Osteocyte (in vitro differentiated cells): ENCODE measurements at regions not wholly inside any gene's neighbourhood (a gene's known extent, or its start where the extent isn't known, plus 50 kb on each side); places are given as distances from the start of the nearest gene placed in this dataset.
"Not testable (repeated sequence)": the region's sequence is repeated elsewhere in the genome, so short reads cannot be mapped to it uniquely, and the experiment has no call there.

Source experiments
- DNase-seq: peaks from one replicate; pipeline ENCODE4 v3.0.0; 2021; ENCODE audit warnings: mixed read lengths; ENCODE audit not compliant: unreplicated experiment; ENCODE audit errors: extremely low spot score
- H3K27ac Mint-ChIP-seq: one replicate; pipeline ENCODE4 v1.8.0; 2021; ENCODE audit warnings: mild to moderate bottlenecking, mixed read lengths; ENCODE audit not compliant: unreplicated experiment
- H3K27me3 Mint-ChIP-seq: one replicate; pipeline ENCODE4 v1.8.0; 2021; ENCODE audit warnings: mixed read lengths; ENCODE audit not compliant: unreplicated experiment
- H3K36me3 Mint-ChIP-seq: one replicate; pipeline ENCODE4 v1.8.0; 2021; ENCODE audit warnings: mixed read lengths; ENCODE audit not compliant: unreplicated experiment
- H3K4me1 Mint-ChIP-seq: one replicate; pipeline ENCODE4 v1.8.0; 2021; ENCODE audit warnings: mixed read lengths; ENCODE audit not compliant: unreplicated experiment
- H3K4me3 Mint-ChIP-seq: one replicate; pipeline ENCODE4 v1.8.0; 2021; ENCODE audit warnings: mild to moderate bottlenecking, moderate library complexity, mixed read lengths; ENCODE audit not compliant: unreplicated experiment
- H3K9me3 Mint-ChIP-seq: one replicate; pipeline ENCODE4 v1.8.0; 2021; ENCODE audit warnings: mixed read lengths; ENCODE audit not compliant: unreplicated experiment
- TF ChIP-seq, protein P1 (sequence below): fragments of 200-600 bp; sonication (generic); IDR thresholded peaks from 2 replicates; pipeline ENCODE4 v1.5.0; 2021; ENCODE audit warnings: antibody characterized with exemption, mild to moderate bottlenecking, moderate library complexity

DNA sequence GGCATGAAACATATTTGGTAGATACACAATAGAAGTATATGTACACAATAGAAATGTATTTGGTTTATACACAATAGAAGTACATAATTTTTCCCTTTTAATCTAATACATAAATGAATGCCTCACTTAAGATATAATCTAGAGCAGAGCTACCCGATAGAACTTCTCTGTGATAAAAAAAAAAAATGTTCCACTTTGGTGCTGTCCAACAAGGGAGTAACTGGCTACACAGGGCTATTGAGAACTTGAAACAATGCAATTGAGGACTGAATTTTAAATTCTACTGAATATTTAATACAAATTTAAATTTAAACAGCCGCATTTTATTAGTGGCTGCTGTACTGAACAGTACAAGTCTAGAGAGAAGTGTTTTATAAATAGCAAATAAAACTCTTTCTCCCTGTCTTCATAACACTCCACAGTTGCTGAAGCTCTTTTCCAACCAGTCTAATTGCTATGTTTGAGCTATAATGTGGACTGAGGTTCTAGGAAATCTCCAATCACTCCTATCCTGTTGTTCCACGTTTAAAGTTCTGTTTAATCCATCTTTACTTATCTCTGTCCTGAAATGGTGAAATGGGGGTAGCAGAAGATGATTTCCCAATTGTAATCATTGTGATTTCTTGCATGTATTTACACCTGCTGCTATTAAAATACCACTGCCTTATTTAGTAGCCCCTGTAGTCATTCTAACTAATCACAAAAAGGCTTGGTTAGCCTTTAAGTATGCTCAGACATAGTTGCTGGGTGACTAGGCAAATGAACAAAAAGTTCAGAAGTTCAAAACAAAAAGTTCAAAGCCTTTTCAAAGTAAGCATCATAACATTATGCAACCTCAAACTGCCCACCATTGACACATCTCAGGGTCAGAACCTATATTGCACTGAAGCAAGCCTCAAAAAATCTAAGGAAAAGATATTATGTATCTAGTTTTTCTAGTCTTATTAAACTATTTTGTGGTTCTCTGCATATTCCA, 192.3 kb upstream of the C1orf87 start:
- Mint-ChIP-seq H3K4me1 (peaks cover 9% of the 10 kb centered on the region), H3K27ac (no peak overlapping the region), H3K27me3 (no peaks in the 10 kb centered on the region), H3K9me3 (peaks cover 16% of the 10 kb centered on the region), H3K36me3 (peaks cover 5% of the 10 kb centered on the region), H3K4me3 (no peak overlapping the region)
- DNase-seq = no peak
- TF ChIP-seq, protein P1, sequence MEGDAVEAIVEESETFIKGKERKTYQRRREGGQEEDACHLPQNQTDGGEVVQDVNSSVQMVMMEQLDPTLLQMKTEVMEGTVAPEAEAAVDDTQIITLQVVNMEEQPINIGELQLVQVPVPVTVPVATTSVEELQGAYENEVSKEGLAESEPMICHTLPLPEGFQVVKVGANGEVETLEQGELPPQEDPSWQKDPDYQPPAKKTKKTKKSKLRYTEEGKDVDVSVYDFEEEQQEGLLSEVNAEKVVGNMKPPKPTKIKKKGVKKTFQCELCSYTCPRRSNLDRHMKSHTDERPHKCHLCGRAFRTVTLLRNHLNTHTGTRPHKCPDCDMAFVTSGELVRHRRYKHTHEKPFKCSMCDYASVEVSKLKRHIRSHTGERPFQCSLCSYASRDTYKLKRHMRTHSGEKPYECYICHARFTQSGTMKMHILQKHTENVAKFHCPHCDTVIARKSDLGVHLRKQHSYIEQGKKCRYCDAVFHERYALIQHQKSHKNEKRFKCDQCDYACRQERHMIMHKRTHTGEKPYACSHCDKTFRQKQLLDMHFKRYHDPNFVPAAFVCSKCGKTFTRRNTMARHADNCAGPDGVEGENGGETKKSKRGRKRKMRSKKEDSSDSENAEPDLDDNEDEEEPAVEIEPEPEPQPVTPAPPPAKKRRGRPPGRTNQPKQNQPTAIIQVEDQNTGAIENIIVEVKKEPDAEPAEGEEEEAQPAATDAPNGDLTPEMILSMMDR = no peak

DNA sequence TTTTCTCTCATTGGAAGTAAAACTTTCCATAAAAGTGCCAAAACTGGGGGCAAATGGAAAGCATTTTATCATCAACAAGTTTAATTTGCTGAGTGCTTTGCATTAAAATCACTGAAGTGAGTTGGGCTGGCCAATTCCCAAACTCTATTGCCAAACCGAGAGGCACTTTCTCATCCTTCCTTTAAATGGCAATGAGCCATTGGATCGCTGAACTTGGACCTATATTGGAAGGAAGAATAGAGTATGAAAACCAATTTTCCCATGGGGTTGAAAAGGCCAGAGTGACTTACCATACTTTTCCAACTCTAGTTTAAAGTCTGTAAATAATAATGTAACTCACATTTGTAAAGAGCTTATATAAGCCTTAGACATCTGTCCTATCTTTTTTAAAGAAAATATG, 189.1 kb upstream of the C1orf87 start:
- H3K27me3 Mint-ChIP-seq = no peaks in the 10 kb centered on the region
- DNase-seq = no peak
- H3K27ac Mint-ChIP-seq = no peak overlapping the region
- peaks cover 4% of the 10 kb centered on the region for H3K4me1 Mint-ChIP-seq
- TF ChIP-seq, protein P1 = no peak
- no peaks in the 10 kb centered on the region for H3K36me3 Mint-ChIP-seq
- no peak overlapping the region for H3K4me3 Mint-ChIP-seq
- H3K9me3 Mint-ChIP-seq = no peaks in the 10 kb centered on the region

DNA sequence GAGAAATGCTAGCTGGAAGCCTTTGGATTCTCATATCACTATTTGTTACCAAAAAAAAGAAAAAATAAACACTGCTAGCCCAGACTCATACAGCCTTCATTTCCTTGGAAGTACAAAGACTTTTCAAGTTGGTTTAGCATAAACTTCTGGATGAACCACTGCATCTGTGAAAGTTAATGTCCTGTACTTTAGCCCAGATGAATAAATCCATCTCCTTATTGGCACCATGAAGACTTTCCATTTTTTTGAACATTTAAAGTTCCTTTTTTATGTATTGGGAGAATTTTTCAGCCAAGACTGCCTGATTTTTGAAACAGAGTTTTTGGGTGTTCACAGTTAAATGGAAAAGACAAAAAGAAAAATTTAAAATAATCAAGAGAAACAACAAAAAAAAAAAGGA, 184.0 kb upstream of the C1orf87 start:
- H3K36me3 Mint-ChIP-seq = no peaks in the 10 kb centered on the region
- peaks cover 4% of the 10 kb centered on the region for H3K9me3 Mint-ChIP-seq
- H3K4me3 Mint-ChIP-seq = no peak overlapping the region
- H3K27ac Mint-ChIP-seq = no peak overlapping the region
- no peak for DNase-seq
- TF ChIP-seq, protein P1 = no peak
- peaks cover 6% of the 10 kb centered on the region for H3K4me1 Mint-ChIP-seq
- H3K27me3 Mint-ChIP-seq = no peaks in the 10 kb centered on the region

DNA sequence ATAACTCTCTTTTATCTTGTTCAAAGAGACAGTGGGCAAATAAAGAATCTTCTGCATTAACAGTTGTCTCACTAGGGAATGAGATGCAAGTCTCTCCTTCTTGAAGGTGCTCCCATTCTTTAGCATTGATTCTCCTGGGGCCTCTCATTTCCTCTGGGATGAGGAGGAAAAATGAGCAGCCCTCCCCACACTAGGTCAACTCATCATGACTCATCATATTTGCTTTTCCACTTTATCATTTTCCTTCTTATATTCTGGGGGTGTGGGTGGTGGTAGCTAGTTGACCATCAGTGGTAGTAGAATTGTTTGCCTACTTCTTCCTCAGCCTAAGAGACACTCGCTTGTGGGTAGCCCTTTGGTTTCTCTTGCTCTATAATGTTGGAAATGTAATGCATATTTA, 182.0 kb upstream of the C1orf87 start:
- H3K4me1 Mint-ChIP-seq = peaks cover 6% of the 10 kb centered on the region
- H3K27me3 Mint-ChIP-seq = no peaks in the 10 kb centered on the region
- no peaks in the 10 kb centered on the region for H3K36me3 Mint-ChIP-seq
- TF ChIP-seq, protein P1 = no peak
- no peak overlapping the region for H3K4me3 Mint-ChIP-seq
- peaks cover 4% of the 10 kb centered on the region for H3K9me3 Mint-ChIP-seq
- H3K27ac Mint-ChIP-seq = no peak overlapping the region
- DNase-seq = no peak

DNA sequence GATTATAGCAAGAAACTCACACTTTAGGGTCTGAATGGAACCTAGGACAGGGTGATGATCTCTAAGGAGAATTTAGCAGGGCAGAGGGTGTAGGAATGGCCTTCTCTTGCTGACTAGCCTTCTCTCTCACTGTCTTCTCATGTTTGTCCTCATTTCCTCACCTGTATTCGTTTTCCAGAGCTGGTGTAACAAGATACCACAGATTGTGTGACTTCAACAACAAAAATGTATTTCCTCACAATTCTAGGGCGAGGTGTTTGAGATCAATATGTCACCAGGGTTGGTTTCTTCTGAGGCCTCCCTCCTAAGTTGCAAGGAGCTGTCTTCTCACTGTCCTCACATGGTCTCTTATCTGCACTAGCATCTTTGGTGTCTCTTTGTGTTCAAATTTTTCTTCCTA, 177.9 kb upstream of the C1orf87 start:
- TF ChIP-seq, protein P1 = no peak
- H3K27ac Mint-ChIP-seq = no peak overlapping the region
- DNase-seq = no peak
- no peaks in the 10 kb centered on the region for H3K36me3 Mint-ChIP-seq
- H3K9me3 Mint-ChIP-seq = peaks cover 3% of the 10 kb centered on the region
- H3K4me1 Mint-ChIP-seq = peaks cover 6% of the 10 kb centered on the region
- no peaks in the 10 kb centered on the region for H3K27me3 Mint-ChIP-seq
- H3K4me3 Mint-ChIP-seq = no peak overlapping the region

DNA sequence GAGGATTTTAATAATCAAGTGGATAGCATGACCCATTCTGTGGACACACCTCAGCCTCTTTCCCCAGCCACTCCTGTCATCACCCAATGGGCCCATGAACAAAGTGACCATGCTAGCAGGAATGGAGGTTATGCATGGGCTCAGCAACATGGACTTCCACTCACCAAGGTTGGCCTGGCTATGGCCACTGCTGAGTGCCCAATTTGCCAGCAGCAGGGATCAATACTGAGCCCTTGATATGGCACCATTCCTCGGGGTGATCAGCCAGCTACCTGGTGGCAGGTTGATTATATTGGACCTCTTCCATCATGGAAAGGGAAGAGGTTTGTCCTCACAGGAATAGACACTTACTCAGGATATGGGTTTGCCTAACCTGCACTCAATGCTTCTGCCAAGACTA, 173.9 kb upstream of the C1orf87 start:
- not testable (repeated sequence) for H3K4me3 Mint-ChIP-seq, H3K9me3 Mint-ChIP-seq, H3K27me3 Mint-ChIP-seq, H3K27ac Mint-ChIP-seq, H3K4me1 Mint-ChIP-seq, H3K36me3 Mint-ChIP-seq, DNase-seq
